Lung (tissue), 11 donors: ENCODE measurements at regions not wholly inside any gene's neighbourhood (a gene's known extent, or its start where the extent isn't known, plus 50 kb on each side); places are given as distances from the start of the nearest gene placed in this dataset.
A peak's percentile ranks its signal among the peaks of the same experiment; 100 is the strongest.

Source experiments
- ATAC-seq: fragments of 200-7000 bp; cut with Tn5 transposase; one replicate; pipeline ENCODE4 v1.9.1; 2020; ENCODE audit warnings: moderate number of reproducible peaks; ENCODE audit not compliant: insufficient read depth, low FRiP score
- DNase-seq, 3 donors: peaks; one replicate each; pipeline ENCODE4 v3.0.0-alpha.2; 2013 to 2017
- H3K27ac ChIP-seq, 2 donors: one replicate each; pipeline ENCODE4 v1.5.1; 2013; ENCODE audit warnings: mild to moderate bottlenecking in 2 of 2, moderate library complexity in 2 of 2, control low read depth in 1 of 2, inconsistent platforms in 1 of 2, low read depth in 1 of 2, low read length in 1 of 2
- H3K27me3 ChIP-seq, 3 donors: one replicate each; pipeline ENCODE4 v1.5.1; 2013; ENCODE audit warnings: low read length in 2 of 3; ENCODE audit not compliant: control insufficient read depth in 3 of 3, insufficient read depth in 3 of 3
- H3K36me3 ChIP-seq, 4 donors: one replicate each; pipeline ENCODE4 v1.5.1; 2013; ENCODE audit warnings: low read length in 4 of 4, mild to moderate bottlenecking in 1 of 4, moderate library complexity in 1 of 4; ENCODE audit not compliant: control insufficient read depth in 4 of 4, insufficient read depth in 4 of 4
- H3K4me1 ChIP-seq, 5 donors: one replicate each; pipeline ENCODE4 v1.5.1; 2013; ENCODE audit warnings: low read length in 5 of 5, mild to moderate bottlenecking in 2 of 5, moderate library complexity in 1 of 5; ENCODE audit not compliant: control insufficient read depth in 5 of 5, insufficient read depth in 5 of 5
- H3K4me3 ChIP-seq: one replicate; pipeline ENCODE4 v1.5.1; 2013; ENCODE audit warnings: mild to moderate bottlenecking, control low read depth, moderate library complexity
- H3K9ac ChIP-seq, 2 donors: one replicate each; pipeline ENCODE4 v1.5.1; 2013; ENCODE audit warnings: low read length in 2 of 2, control low read depth in 1 of 2; ENCODE audit not compliant: insufficient read depth in 1 of 2
- H3K9me3 ChIP-seq, 4 donors: one replicate each; pipeline ENCODE4 v1.5.1; 2013; ENCODE audit warnings: low read length in 3 of 4, mild to moderate bottlenecking in 1 of 4, moderate library complexity in 1 of 4; ENCODE audit not compliant: control insufficient read depth in 4 of 4, insufficient read depth in 3 of 4
- CTCF ChIP-seq: IDR thresholded peaks from 2 replicates; pipeline ENCODE4 v1.5.1; 2012; ENCODE audit warnings: mild to moderate bottlenecking; ENCODE audit errors: control extremely low read depth, extremely low read depth
- WGBS, 2 donors: extraction: QIAGEN DNeasy Blood & Tissue Kit; methylation state at CpG; one replicate each; pipeline ENCODE4 v1.1.7; 2013; 5-methylcytosine and 5-hydroxymethylcytosine counted together
- donor health status: control.
- donor health status: control.
- donor health status: Bipolar disorder and iron deficiency.
- donor health status: healthy.
- donor health status: DM: yes; HTN: yes; CAD: no.

- Histone ChIP-seq H3K27ac (no peak overlapping the region), H3K9ac (no peak overlapping the region), H3K27me3 (peaks cover 0 to 3% (median 0%) of the 10 kb centered on the region in 3 donors), H3K4me1 (peaks cover 0 to 4% (median 0%) of the 10 kb centered on the region in 5 donors), H3K4me3 (no peak overlapping the region), H3K9me3 (no peaks in the 10 kb centered on the region), H3K36me3 (no peaks in the 10 kb centered on the region)
- WGBS, 2 donors, result 46 to 50% methylated on average over 3 of the region's 3 CpGs
- DNase-seq, result peak in 2 of 3 donors; percentile 47 to 53
- no peak for ATAC-seq
- TF ChIP-seq CTCF, result no peak
Measured at GRCh38 chr3:147619921-147620560, 210.9 kb downstream of the ZIC1 start.

- DNase-seq (no peak), ATAC-seq (no peak)
- Histone ChIP-seq H3K36me3 (no peaks in the 10 kb centered on the region), H3K27me3 (peaks cover 0 to 3% (median 0%) of the 10 kb centered on the region in 3 donors), H3K9me3 (no peaks in the 10 kb centered on the region), H3K4me1 (peaks cover 0 to 4% (median 0%) of the 10 kb centered on the region in 5 donors), H3K4me3 (no peak overlapping the region), H3K27ac (no peak overlapping the region), H3K9ac (no peak overlapping the region)
- no peak for TF ChIP-seq CTCF
Measured at GRCh38 chr3:147620906-147621305, 211.7 kb downstream of the ZIC1 start.

- no peak for ATAC-seq
- WGBS, 2 donors, result 85% methylated on average over 1 of the region's 1 CpG
Measured at GRCh38 chr3:147630921-147631415, 221.8 kb downstream of the ZIC1 start.

More at GRCh38 chr3:147630921-147631415, 221.8 kb downstream of the ZIC1 start:
- DNase-seq, result no peak
- H3K9ac ChIP-seq, result no peak overlapping the region
- no peaks in the 10 kb centered on the region for H3K36me3 ChIP-seq
- no peak overlapping the region for H3K4me3 ChIP-seq
- H3K9me3 ChIP-seq, result peaks cover 0 to 8% (median 2%) of the 10 kb centered on the region in 4 donors
- TF ChIP-seq CTCF, result no peak
- H3K27ac ChIP-seq, result no peak overlapping the region
- H3K27me3 ChIP-seq, result no peaks in the 10 kb centered on the region
- H3K4me1 ChIP-seq, result no peaks in the 10 kb centered on the region
